H9 (cell line): ENCODE measurements at regions not wholly inside any gene's neighbourhood (a gene's known extent, or its start where the extent isn't known, plus 50 kb on each side); places are given as distances from the start of the nearest gene placed in this dataset.
A peak's percentile ranks its signal among the peaks of the same experiment; 100 is the strongest.

Experiments used
- DNase-seq: peaks from one replicate; pipeline ENCODE4 v3.0.0-alpha.2; 2017
- H2AFZ ChIP-seq: one replicate; pipeline ENCODE4 v1.6.1; 2013; ENCODE audit warnings: mild to moderate bottlenecking, low read length, control low read depth, moderate library complexity
- H2AK5ac ChIP-seq: 2 replicates; pipeline ENCODE4 v1.6.1; 2013; ENCODE audit warnings: low read length, control low read depth, mixed read lengths; ENCODE audit not compliant: insufficient read length
- H2BK120ac ChIP-seq: one replicate; pipeline ENCODE4 v1.6.1; 2013; ENCODE audit warnings: low read depth, mild to moderate bottlenecking, low read length, control low read depth, inconsistent platforms; ENCODE audit not compliant: poor library complexity, severe bottlenecking
- H2BK12ac ChIP-seq: 2 replicates; pipeline ENCODE4 v1.6.1; 2013; ENCODE audit warnings: low read length, control low read depth, mixed read lengths, low read depth; ENCODE audit not compliant: insufficient read length
- H2BK15ac ChIP-seq: 2 replicates; pipeline ENCODE4 v1.6.1; 2013; ENCODE audit warnings: low read depth, low read length, control low read depth
- H2BK20ac ChIP-seq: one replicate; pipeline ENCODE4 v1.6.1; 2013; ENCODE audit warnings: low read depth, mild to moderate bottlenecking, low read length, control low read depth, inconsistent platforms; ENCODE audit not compliant: poor library complexity, severe bottlenecking
- H2BK5ac ChIP-seq: 2 replicates; pipeline ENCODE4 v1.6.1; 2013; ENCODE audit warnings: low read length, control low read depth, mixed read lengths; ENCODE audit not compliant: insufficient read length
- H3K14ac ChIP-seq: 2 replicates; pipeline ENCODE4 v1.6.1; 2013; ENCODE audit warnings: low read length, control low read depth; ENCODE audit not compliant: insufficient read depth
- H3K18ac ChIP-seq: 2 replicates; pipeline ENCODE4 v1.6.1; 2013; ENCODE audit warnings: low read depth, mild to moderate bottlenecking, mixed read lengths, low read length, control low read depth; ENCODE audit not compliant: insufficient read length
- H3K23ac ChIP-seq: 2 replicates; pipeline ENCODE4 v1.6.1; 2013; ENCODE audit warnings: low read length, control low read depth, mixed read lengths, low read depth; ENCODE audit not compliant: insufficient read length
- H3K23me2 ChIP-seq: 2 replicates; pipeline ENCODE4 v1.6.1; 2013; ENCODE audit warnings: low read depth, mild to moderate bottlenecking, mixed read lengths, low read length, control low read depth; ENCODE audit not compliant: insufficient read length, poor library complexity, severe bottlenecking
- H3K27ac ChIP-seq: 2 replicates; pipeline ENCODE4 v1.5.1; 2013; ENCODE audit warnings: low read length, control low read depth, mixed read lengths, low read depth; ENCODE audit not compliant: insufficient read length
- H3K27me3 ChIP-seq: 2 replicates; pipeline ENCODE4 v1.6.1; 2013; ENCODE audit warnings: low read length, control low read depth, inconsistent platforms; ENCODE audit not compliant: insufficient read depth
- H3K4ac ChIP-seq: 2 replicates; pipeline ENCODE4 v1.6.1; 2013; ENCODE audit warnings: low read depth, mild to moderate bottlenecking, control low read depth, inconsistent platforms, low read length, moderate library complexity
- H3K4me1 ChIP-seq: 2 replicates; pipeline ENCODE4 v1.6.1; 2013; ENCODE audit warnings: low read length, control low read depth, inconsistent platforms; ENCODE audit not compliant: insufficient read depth
- H3K4me2 ChIP-seq: 2 replicates; pipeline ENCODE4 v1.6.1; 2013; ENCODE audit warnings: low read length, control low read depth, mixed read lengths; ENCODE audit not compliant: insufficient read length, insufficient read depth
- H3K56ac ChIP-seq: 2 replicates; pipeline ENCODE4 v1.6.1; 2013; ENCODE audit warnings: low read depth, mild to moderate bottlenecking, mixed read lengths, low read length, control low read depth; ENCODE audit not compliant: insufficient read length
- H3K79me1 ChIP-seq: 2 replicates; pipeline ENCODE4 v1.6.1; 2013; ENCODE audit warnings: low read depth, mild to moderate bottlenecking, moderate library complexity, low read length, control low read depth, inconsistent platforms; ENCODE audit not compliant: insufficient read depth, poor library complexity, severe bottlenecking
- H3K79me2 ChIP-seq: 2 replicates; pipeline ENCODE4 v1.6.1; 2013; ENCODE audit warnings: low read length, control low read depth, inconsistent platforms; ENCODE audit not compliant: insufficient read depth
- H3K9ac ChIP-seq: 2 replicates; pipeline ENCODE4 v1.6.1; 2013; ENCODE audit warnings: low read length, control low read depth, mixed read lengths; ENCODE audit not compliant: insufficient read length; ENCODE audit errors: extremely low read depth
- H3K9me3 ChIP-seq: one replicate; pipeline ENCODE4 v1.6.1; 2013; ENCODE audit warnings: low read depth, low read length, inconsistent platforms; ENCODE audit not compliant: control insufficient read depth
- H3T11ph ChIP-seq: one replicate; pipeline ENCODE4 v1.6.1; 2013; ENCODE audit warnings: mild to moderate bottlenecking, low read length, control low read depth, inconsistent platforms
- H4K20me1 ChIP-seq: one replicate; pipeline ENCODE4 v1.6.1; 2013; ENCODE audit not compliant: control insufficient read depth, insufficient read length, insufficient read depth
- H4K5ac ChIP-seq: 2 replicates; pipeline ENCODE4 v1.6.1; 2013; ENCODE audit warnings: low read depth, mild to moderate bottlenecking, mixed read lengths, low read length, control low read depth; ENCODE audit not compliant: insufficient read length
- H4K8ac ChIP-seq: replicated peaks from 2 replicates; pipeline ENCODE4 v1.6.1; 2013; ENCODE audit warnings: low read length, control low read depth, mixed read lengths, low read depth; ENCODE audit not compliant: insufficient read length
- H4K91ac ChIP-seq: 2 replicates; pipeline ENCODE4 v1.6.1; 2013; ENCODE audit warnings: low read depth, mild to moderate bottlenecking, moderate library complexity, mixed read lengths, low read length, control low read depth; ENCODE audit not compliant: insufficient read length
- H3K27ac Mint-ChIP-seq, 3 experiments: 2 replicates in 2 of 3; 3 replicates in 1 of 3; pipeline ENCODE4 v1.8.0; 2020 to 2021; ENCODE audit warnings: mixed read lengths in 3 of 3, mild to moderate bottlenecking in 1 of 3, moderate library complexity in 1 of 3
- H3K27me3 Mint-ChIP-seq: 2 replicates; pipeline ENCODE4 v1.8.0; 2021; ENCODE audit warnings: low read depth, mild to moderate bottlenecking, moderate library complexity, mixed read lengths
- H3K36me3 Mint-ChIP-seq, 3 experiments: 2 replicates in 2 of 3; 3 replicates in 1 of 3; pipeline ENCODE4 v1.8.0; 2020 to 2021; ENCODE audit warnings: low read depth in 3 of 3, mixed read lengths in 3 of 3; ENCODE audit not compliant: insufficient read depth in 1 of 3
- H3K4me1 Mint-ChIP-seq, 2 experiments: 2 replicates each; pipeline ENCODE4 v1.8.0; 2020; ENCODE audit warnings: mixed read lengths in 2 of 2
- H3K4me3 Mint-ChIP-seq, 2 experiments: 2 replicates in 1 of 2; 3 replicates in 1 of 2; pipeline ENCODE4 v1.8.0; 2020 to 2021; ENCODE audit warnings: mild to moderate bottlenecking in 2 of 2, mixed read lengths in 2 of 2, moderate library complexity in 1 of 2
- H3K9me3 Mint-ChIP-seq, 2 experiments: 2 replicates in 1 of 2; 3 replicates in 1 of 2; pipeline ENCODE4 v1.8.0; 2020; ENCODE audit warnings: mild to moderate bottlenecking in 2 of 2, mixed read lengths in 2 of 2, moderate library complexity in 1 of 2
- WGBS: extraction: QIAGEN DNeasy Blood & Tissue Kit; methylation state at CpG from one replicate; pipeline ENCODE4 v1.1.7; 2013; ENCODE audit warnings: missing lambda C conversion rate, low lambda C conversion rate, mixed read lengths; ENCODE audit not compliant: insufficient read length; ENCODE audit errors: extremely low coverage; 5-methylcytosine and 5-hydroxymethylcytosine counted together
- TF ChIP-seq, protein P1 (sequence below): fragments of 200-600 bp; sonication (generic); conservative IDR thresholded peaks from 3 replicates; pipeline ENCODE4 v1.8.0; 2021; ENCODE audit warnings: antibody characterized with exemption, mild to moderate bottlenecking

DNA sequence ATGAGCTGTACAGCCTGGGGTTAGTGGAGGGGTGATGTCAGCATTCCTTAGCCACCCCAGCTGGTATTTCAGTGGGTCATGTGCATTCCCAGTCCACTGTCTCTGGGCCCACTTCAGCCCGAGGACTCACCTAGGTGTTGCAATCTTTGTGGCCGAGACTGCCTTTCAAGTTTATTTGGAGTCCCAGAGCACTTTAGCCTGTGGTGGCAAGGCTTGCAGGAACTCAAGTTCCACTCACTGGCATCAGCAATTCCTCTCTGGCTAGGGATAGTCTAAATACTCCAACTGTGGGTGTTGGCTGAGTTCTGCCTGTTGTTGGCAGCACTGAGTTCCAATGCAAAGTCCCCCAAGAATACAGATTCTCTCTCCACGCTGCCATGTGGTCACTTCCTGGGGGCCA lies 191.6 kb upstream of the PGR start:
- Histone ChIP-seq H3K23ac (no peak overlapping the region), H2BK20ac (no peak overlapping the region), H4K5ac (no peak overlapping the region), H3K79me2 (no peaks in the 10 kb centered on the region), H3K4ac (no peak overlapping the region), H3K9ac (no peak overlapping the region), H4K20me1 (no peaks in the 10 kb centered on the region), H3K4me1 (no peaks in the 10 kb centered on the region), H3K27ac (no peak overlapping the region), H3K9me3 (no peaks in the 10 kb centered on the region), H2AK5ac (no peak overlapping the region), H3K56ac (peak overlapping the region; percentile 55), H3K14ac (no peak overlapping the region), H2BK5ac (no peak overlapping the region), H2BK12ac (no peak overlapping the region), H4K8ac (no peak overlapping the region), H4K91ac (no peak overlapping the region), H3K4me2 (no peak overlapping the region), H3K79me1 (no peaks in the 10 kb centered on the region), H2BK120ac (no peak overlapping the region), H2BK15ac (no peak overlapping the region), H3K27me3 (no peaks in the 10 kb centered on the region), H3K18ac (no peak overlapping the region), H3K23me2 (no peaks in the 10 kb centered on the region), H2AFZ (no peak overlapping the region), H3T11ph (no peak overlapping the region)
- DNase-seq = peak; percentile 44
- TF ChIP-seq, protein P1, sequence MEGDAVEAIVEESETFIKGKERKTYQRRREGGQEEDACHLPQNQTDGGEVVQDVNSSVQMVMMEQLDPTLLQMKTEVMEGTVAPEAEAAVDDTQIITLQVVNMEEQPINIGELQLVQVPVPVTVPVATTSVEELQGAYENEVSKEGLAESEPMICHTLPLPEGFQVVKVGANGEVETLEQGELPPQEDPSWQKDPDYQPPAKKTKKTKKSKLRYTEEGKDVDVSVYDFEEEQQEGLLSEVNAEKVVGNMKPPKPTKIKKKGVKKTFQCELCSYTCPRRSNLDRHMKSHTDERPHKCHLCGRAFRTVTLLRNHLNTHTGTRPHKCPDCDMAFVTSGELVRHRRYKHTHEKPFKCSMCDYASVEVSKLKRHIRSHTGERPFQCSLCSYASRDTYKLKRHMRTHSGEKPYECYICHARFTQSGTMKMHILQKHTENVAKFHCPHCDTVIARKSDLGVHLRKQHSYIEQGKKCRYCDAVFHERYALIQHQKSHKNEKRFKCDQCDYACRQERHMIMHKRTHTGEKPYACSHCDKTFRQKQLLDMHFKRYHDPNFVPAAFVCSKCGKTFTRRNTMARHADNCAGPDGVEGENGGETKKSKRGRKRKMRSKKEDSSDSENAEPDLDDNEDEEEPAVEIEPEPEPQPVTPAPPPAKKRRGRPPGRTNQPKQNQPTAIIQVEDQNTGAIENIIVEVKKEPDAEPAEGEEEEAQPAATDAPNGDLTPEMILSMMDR = peak; percentile 52
- Mint-ChIP-seq H3K27me3 (no peaks in the 10 kb centered on the region), H3K36me3 (no peaks in the 10 kb centered on the region; a peak in 1 of 7 replicates), H3K4me3 (no peak overlapping the region), H3K27ac (no peak overlapping the region; a peak in 1 of 7 replicates), H3K4me1 (no peaks in the 10 kb centered on the region), H3K9me3 (peaks cover 0 to 5% of the 10 kb centered on the region in 2 experiments; a peak in 2 of 5 replicates)
- no CpG with 5 or more reads among the region's 3 CpGs for WGBS
